Fibroblast of lung (primary cell): ENCODE measurements at regions not wholly inside any gene's neighbourhood (a gene's known extent, or its start where the extent isn't known, plus 50 kb on each side); places are given as distances from the start of the nearest gene placed in this dataset.

Experiments
- EZH2 ChIP-seq: IDR thresholded peaks from 2 replicates; pipeline ENCODE4 v1.5.1; 2012; ENCODE audit warnings: low read length, control low read depth, mild to moderate bottlenecking; ENCODE audit errors: missing control alignments
- TF ChIP-seq, protein P1 (sequence below), 2 donors: IDR thresholded peaks in 1 of 2; conservative IDR thresholded peaks in 1 of 2; 1 replicate in 1 of 2; 2 replicates in 1 of 2; pipeline ENCODE4 v1.5.1; 2011 to 2012; ENCODE audit warnings: low read length in 2 of 2, control low read depth in 1 of 2, inconsistent platforms in 1 of 2, low read depth in 1 of 2, mild to moderate bottlenecking in 1 of 2

DNA sequence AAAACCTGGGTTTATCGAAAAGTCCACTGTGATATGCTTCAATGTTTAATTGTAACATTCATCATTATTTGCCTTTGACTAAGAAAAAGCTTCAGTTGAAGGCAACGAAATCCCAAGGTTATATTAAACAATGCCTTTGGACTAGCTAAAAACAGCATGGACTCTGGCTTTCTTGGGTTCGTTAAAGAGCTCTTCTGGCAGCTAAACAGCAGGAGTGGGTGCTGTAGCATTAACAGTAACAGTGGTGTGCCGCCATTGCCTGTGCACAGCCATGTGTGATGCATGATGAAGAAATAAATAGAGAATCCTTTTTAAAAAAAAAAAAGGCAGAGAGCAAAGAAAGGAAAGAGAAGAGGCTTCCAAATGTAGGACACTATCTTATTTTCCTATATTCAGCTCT is 406.6 kb upstream of the FAT3 start:
- TF ChIP-seq, protein P1, sequence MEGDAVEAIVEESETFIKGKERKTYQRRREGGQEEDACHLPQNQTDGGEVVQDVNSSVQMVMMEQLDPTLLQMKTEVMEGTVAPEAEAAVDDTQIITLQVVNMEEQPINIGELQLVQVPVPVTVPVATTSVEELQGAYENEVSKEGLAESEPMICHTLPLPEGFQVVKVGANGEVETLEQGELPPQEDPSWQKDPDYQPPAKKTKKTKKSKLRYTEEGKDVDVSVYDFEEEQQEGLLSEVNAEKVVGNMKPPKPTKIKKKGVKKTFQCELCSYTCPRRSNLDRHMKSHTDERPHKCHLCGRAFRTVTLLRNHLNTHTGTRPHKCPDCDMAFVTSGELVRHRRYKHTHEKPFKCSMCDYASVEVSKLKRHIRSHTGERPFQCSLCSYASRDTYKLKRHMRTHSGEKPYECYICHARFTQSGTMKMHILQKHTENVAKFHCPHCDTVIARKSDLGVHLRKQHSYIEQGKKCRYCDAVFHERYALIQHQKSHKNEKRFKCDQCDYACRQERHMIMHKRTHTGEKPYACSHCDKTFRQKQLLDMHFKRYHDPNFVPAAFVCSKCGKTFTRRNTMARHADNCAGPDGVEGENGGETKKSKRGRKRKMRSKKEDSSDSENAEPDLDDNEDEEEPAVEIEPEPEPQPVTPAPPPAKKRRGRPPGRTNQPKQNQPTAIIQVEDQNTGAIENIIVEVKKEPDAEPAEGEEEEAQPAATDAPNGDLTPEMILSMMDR (conservative IDR thresholded peaks at IDR 0.05 in 1 of 2, IDR thresholded peaks at IDR 0.05 in 1 of 2; ENCODE audit: low read depth in 1 of 2, low read length in 2 of 2), result no peak
- no peak for TF ChIP-seq EZH2
